ENCODE measurements at regions not wholly inside any gene's neighbourhood (a gene's known extent, or its start where the extent isn't known, plus 50 kb on each side); places are given as distances from the start of the nearest gene placed in this dataset.

GRCh38 chr22:48806227-48806781 is 1021.4 kb downstream of the BRD1 start:
- TF ChIP-seq ZNF670 (tag by site-specific recombination; IDR thresholded peaks at IDR 0.05; ENCODE audit: low read depth), result no peak
- no peak for TF ChIP-seq CTCF (tag by site-specific recombination; IDR thresholded peaks at IDR 0.05)
- TF ChIP-seq ZNF777 (tag by site-specific recombination; IDR thresholded peaks at IDR 0.05; ENCODE audit: borderline replicate concordance), result no peak
- no peak for TF ChIP-seq GLIS2 (tag by site-specific recombination; IDR thresholded peaks at IDR 0.05)
- TF ChIP-seq, protein P1, sequence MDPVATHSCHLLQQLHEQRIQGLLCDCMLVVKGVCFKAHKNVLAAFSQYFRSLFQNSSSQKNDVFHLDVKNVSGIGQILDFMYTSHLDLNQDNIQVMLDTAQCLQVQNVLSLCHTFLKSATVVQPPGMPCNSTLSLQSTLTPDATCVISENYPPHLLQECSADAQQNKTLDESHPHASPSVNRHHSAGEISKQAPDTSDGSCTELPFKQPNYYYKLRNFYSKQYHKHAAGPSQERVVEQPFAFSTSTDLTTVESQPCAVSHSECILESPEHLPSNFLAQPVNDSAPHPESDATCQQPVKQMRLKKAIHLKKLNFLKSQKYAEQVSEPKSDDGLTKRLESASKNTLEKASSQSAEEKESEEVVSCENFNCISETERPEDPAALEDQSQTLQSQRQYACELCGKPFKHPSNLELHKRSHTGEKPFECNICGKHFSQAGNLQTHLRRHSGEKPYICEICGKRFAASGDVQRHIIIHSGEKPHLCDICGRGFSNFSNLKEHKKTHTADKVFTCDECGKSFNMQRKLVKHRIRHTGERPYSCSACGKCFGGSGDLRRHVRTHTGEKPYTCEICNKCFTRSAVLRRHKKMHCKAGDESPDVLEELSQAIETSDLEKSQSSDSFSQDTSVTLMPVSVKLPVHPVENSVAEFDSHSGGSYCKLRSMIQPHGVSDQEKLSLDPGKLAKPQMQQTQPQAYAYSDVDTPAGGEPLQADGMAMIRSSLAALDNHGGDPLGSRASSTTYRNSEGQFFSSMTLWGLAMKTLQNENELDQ (tag by site-specific recombination; IDR thresholded peaks at IDR 0.05; ENCODE audit: low read depth), result no peak
